Upper lobe of left lung (tissue), 4 donors: ENCODE measurements at regions not wholly inside any gene's neighbourhood (a gene's known extent, or its start where the extent isn't known, plus 50 kb on each side); places are given as distances from the start of the nearest gene placed in this dataset.

Experiments used
- CTCF ChIP-seq, 6 experiments: fragments of 450-650 bp in 4 of 6; fragments of 200-600 bp in 2 of 6; sonication (generic) in 2 of 6; IDR thresholded peaks; one replicate each; pipeline ENCODE4 v1.5.1; 2016 to 2019; ENCODE audit warnings: antibody characterized with exemption in 6 of 6
- POLR2A ChIP-seq, 4 donors: fragments of 450-650 bp; IDR thresholded peaks; one replicate each; pipeline ENCODE4 v1.5.1; 2016 to 2017; ENCODE audit warnings: antibody characterized with exemption in 4 of 4, mild to moderate bottlenecking in 2 of 4

- TF ChIP-seq POLR2A (IDR thresholded peaks at IDR 0.05) (no peak), CTCF (IDR thresholded peaks at IDR 0.05) (no peak)
Observed at GRCh38 chr1:38745476-38746401, 113.8 kb downstream of the RRAGC start.
